Body of pancreas (tissue), 4 donors: ENCODE measurements at regions not wholly inside any gene's neighbourhood (a gene's known extent, or its start where the extent isn't known, plus 50 kb on each side); places are given as distances from the start of the nearest gene placed in this dataset.

Experiments used
- POLR2A ChIP-seq, 3 donors: fragments of 450-650 bp; IDR thresholded peaks; one replicate each; pipeline ENCODE4 v1.6.1; 2016; ENCODE audit warnings: antibody characterized with exemption in 3 of 3, mild to moderate bottlenecking in 2 of 3
- TF ChIP-seq, protein P1 (sequence below), 7 experiments: fragments of 450-650 bp in 4 of 7; fragments of 200-600 bp in 3 of 7; sonication (generic) in 3 of 7; IDR thresholded peaks; one replicate each; pipeline ENCODE4 v1.5.1; 2016 to 2019; ENCODE audit warnings: antibody characterized with exemption in 7 of 7

DNA sequence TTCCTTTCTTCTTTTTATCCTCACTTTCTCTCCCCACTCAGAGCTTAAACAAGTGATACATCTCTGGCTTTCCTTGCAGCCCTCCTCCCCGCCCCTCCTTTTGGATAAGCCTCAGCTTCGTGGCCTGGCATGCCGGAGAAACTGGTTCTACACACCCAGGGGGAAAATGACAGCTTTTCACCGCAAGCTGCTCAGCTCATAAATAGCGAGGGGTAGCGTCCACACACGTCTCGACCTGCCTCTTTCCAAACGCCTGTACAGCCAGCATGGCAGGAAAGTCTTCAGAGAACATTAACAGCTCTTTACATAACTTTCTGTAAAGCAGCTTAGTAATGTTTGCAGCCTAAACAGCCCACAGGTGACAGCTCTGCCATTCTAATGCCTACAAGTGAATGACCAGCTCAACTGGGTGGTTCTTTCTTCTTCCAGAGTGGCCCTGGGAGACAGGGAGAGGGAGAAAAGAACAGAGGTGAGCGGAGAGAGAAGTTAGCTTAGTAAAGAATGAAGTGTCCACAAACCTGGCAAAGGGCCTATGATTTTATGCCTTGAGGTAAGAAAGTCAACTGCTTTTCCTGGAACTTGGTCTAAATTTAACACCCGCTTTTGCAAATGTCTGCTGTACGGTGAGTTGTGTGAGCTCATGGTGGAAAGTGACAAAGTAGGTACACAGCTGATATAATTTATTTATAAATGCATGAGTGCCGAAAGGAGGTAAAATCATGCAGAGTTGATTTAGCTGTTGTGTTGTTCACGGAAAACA, 251.5 kb downstream of the TFAP2A start:
- no peak for TF ChIP-seq POLR2A (IDR thresholded peaks at IDR 0.05)
- TF ChIP-seq, protein P1, sequence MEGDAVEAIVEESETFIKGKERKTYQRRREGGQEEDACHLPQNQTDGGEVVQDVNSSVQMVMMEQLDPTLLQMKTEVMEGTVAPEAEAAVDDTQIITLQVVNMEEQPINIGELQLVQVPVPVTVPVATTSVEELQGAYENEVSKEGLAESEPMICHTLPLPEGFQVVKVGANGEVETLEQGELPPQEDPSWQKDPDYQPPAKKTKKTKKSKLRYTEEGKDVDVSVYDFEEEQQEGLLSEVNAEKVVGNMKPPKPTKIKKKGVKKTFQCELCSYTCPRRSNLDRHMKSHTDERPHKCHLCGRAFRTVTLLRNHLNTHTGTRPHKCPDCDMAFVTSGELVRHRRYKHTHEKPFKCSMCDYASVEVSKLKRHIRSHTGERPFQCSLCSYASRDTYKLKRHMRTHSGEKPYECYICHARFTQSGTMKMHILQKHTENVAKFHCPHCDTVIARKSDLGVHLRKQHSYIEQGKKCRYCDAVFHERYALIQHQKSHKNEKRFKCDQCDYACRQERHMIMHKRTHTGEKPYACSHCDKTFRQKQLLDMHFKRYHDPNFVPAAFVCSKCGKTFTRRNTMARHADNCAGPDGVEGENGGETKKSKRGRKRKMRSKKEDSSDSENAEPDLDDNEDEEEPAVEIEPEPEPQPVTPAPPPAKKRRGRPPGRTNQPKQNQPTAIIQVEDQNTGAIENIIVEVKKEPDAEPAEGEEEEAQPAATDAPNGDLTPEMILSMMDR (IDR thresholded peaks at IDR 0.05): no peak
